NB4 (cell line): ENCODE measurements at regions not wholly inside any gene's neighbourhood (a gene's known extent, or its start where the extent isn't known, plus 50 kb on each side); places are given as distances from the start of the nearest gene placed in this dataset.

Source experiments
- DNase-seq: peaks from one replicate; pipeline ENCODE4 v3.0.0; 2010; ENCODE audit warnings: low read depth
- H3K4me3 ChIP-seq: one replicate; pipeline ENCODE4 v1.5.1; 2011; ENCODE audit warnings: mild to moderate bottlenecking, low read depth, low read length, moderate library complexity
- MYC ChIP-seq: IDR thresholded peaks from 2 replicates; pipeline ENCODE4 v1.6.1; 2011; ENCODE audit warnings: low read depth, low read length
- POLR2A ChIP-seq: IDR thresholded peaks from 2 replicates; pipeline ENCODE4 v1.6.1; 2011; ENCODE audit warnings: mild to moderate bottlenecking; ENCODE audit not compliant: insufficient read length; ENCODE audit errors: extremely low read depth
- TF ChIP-seq, protein P1 (sequence below): IDR thresholded peaks from one replicate; pipeline ENCODE4 v1.5.1; 2012; ENCODE audit warnings: low read depth, low read length
- TF ChIP-seq, protein P2 (sequence below): IDR thresholded peaks from 2 replicates; pipeline ENCODE4 v1.6.1; 2011; ENCODE audit warnings: low read depth, low read length

DNA sequence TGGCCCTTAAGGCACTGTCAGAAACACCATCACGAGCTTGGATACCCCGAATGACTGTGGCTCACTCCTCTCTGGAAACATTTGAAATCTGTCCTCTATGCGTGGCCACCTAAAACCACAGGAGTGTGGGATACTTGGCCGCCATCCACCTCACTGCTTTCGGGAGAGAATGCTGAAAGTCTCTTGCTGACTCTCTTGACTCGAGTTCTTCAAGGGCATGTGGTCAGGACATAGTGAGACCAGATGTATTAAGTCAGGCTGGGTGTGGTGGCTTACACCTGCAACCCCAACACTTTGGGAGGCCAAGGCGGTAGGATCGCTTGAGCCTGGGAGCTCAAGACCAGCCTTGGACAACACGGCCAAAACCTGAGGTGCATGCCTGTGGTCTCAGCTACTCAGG lies 174.7 kb upstream of the ALG10B start:
- no peak for DNase-seq
- TF ChIP-seq, protein P1, sequence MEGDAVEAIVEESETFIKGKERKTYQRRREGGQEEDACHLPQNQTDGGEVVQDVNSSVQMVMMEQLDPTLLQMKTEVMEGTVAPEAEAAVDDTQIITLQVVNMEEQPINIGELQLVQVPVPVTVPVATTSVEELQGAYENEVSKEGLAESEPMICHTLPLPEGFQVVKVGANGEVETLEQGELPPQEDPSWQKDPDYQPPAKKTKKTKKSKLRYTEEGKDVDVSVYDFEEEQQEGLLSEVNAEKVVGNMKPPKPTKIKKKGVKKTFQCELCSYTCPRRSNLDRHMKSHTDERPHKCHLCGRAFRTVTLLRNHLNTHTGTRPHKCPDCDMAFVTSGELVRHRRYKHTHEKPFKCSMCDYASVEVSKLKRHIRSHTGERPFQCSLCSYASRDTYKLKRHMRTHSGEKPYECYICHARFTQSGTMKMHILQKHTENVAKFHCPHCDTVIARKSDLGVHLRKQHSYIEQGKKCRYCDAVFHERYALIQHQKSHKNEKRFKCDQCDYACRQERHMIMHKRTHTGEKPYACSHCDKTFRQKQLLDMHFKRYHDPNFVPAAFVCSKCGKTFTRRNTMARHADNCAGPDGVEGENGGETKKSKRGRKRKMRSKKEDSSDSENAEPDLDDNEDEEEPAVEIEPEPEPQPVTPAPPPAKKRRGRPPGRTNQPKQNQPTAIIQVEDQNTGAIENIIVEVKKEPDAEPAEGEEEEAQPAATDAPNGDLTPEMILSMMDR = no peak
- TF ChIP-seq POLR2A (no peak), MYC (no peak)
- TF ChIP-seq, protein P2, sequence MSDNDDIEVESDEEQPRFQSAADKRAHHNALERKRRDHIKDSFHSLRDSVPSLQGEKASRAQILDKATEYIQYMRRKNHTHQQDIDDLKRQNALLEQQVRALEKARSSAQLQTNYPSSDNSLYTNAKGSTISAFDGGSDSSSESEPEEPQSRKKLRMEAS = no peak
- H3K4me3 ChIP-seq = no peak overlapping the region

- no peak overlapping the region for H3K4me3 ChIP-seq
- TF ChIP-seq, protein P1 = no peak
- TF ChIP-seq POLR2A = no peak
- TF ChIP-seq, protein P2 = no peak
- no peak for TF ChIP-seq MYC
- no peak for DNase-seq
Observed at GRCh38 chr12:38142974-38143373, 173.6 kb upstream of the ALG10B start.

DNA sequence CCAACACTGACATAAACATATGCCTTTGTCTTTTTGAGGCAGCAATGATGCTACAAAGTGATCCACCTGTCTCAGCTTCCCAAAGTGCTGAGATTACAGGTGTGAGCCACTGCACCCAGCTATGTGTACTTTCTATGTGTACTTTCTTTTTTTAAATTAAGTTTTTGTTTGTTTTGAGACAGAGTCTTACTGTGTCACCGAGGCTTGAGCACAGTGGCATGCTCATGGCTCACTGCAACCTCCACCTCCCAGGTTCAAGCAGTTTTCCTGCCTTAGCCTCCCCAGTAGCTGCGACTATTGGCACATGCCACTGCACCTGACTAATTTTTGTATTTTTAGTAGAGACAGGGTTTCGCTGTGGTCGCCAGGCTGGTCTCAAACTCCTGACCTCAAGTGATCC lies 172.5 kb upstream of the ALG10B start:
- TF ChIP-seq, protein P1 = no peak
- TF ChIP-seq, protein P2 = no peak
- TF ChIP-seq POLR2A (no peak), MYC (no peak)
- H3K4me3 ChIP-seq = no peak overlapping the region
- DNase-seq = no peak

DNA sequence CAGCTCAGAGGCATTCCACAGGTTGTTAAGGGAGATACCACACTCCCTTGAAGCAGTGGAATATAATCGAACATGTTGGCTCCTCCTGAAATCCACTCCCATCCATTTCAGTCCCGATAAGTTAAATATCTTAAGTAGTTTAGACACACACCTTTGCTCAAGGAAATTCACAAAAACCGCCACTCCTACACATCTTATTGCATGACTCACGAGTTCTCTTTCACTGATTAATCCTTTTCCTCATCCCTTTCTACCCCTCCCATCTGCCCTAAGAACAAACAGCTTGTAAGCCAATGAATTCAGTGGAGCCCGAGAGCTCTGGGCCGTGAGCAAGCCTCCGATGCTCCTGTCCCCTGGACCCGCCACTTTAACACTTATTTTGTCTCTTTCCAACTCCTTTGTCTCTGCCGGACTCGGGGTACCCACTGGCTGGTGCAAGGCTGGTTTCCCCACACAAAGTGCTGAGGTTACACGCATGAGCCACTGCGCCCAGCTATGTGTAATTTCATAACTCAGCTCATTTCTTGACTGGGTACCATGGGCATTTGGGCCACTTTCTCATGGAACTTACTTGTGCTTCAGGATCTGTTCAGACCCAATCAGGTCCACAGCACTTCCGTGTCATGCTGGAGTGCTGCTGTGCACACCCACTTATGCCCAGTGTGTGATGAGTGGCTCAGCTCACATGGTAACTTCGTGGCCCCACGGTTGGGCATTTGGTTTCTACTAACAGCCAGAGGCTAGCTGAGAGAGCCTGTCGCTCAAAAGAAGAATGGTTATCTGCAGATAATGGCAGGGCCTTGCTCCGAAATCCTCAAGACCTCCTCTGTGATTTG lies 171.8 kb upstream of the ALG10B start:
- TF ChIP-seq POLR2A (no peak), MYC (no peak)
- TF ChIP-seq, protein P2 = no peak
- TF ChIP-seq, protein P1 = no peak
- DNase-seq = no peak
- H3K4me3 ChIP-seq = no peak overlapping the region

GRCh38 chr12:38149395-38150073 lies 167.0 kb upstream of the ALG10B start:
- no peak for DNase-seq
- TF ChIP-seq, protein P2 = no peak
- TF ChIP-seq MYC = no peak
- TF ChIP-seq, protein P1 = no peak
- no peak for TF ChIP-seq POLR2A
- H3K4me3 ChIP-seq = no peak overlapping the region
